ENCODE measurements at regions not wholly inside any gene's neighbourhood (a gene's known extent, or its start where the extent isn't known, plus 50 kb on each side); places are given as distances from the start of the nearest gene placed in this dataset.

DNA sequence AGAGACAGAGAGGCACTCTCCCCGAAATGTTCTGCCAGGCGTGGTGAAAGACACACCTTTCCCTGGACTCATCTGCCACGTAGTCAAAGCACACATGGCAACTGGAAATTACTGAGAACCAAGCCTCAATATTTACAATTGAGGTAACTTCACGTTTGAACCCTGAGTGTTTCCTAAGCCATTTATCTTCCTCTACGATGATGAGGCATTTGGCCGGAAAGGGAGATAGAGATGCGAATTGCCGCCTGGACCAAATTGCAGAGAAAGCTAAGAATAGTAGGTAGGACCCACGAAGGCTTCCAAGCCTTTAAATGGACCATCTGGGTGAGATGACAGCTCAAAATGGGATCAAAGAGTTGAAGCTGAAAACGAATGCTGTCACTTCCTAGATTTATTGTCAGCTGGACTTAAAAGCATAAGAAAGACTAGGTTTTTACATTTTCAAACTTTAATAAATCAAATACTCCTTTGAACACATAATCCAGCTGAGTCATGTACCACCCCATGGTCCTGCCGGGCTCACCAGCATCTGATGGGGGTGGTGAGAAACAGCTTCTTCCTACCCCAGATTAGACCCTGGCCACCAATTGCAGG is 135.6 kb upstream of the LYZL2 start:
- no peak for TF ChIP-seq CTCF (IDR thresholded peaks at IDR 0.05; ENCODE audit: extremely low read depth, missing control alignments)
- no peak for DNase-seq (ENCODE audit: low spot score)

- no peak for TF ChIP-seq CTCF (IDR thresholded peaks at IDR 0.05; ENCODE audit: extremely low read depth, missing control alignments)
- DNase-seq (ENCODE audit: low spot score) = no peak
Observed at GRCh38 chr10:30763918-30764317, 134.4 kb upstream of the LYZL2 start.

DNA sequence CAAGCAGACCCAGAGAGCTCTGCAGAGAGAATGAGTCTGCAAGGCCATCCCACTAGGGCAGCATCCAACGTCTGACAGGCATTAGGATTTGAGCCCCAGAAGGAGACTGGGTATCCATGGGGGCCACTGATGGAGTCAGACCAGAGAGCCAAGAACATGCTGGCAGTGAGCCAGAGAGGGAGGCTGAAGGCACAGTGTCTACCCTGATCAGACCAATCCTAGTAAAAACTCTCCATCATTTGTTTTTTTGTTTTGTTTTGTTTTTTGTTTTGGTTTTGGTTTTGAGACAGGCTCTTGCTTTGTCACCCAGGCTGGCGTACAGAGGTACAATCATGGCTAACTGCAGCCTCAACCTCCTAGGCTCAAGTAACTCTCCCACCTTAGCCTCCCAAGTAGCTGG is 133.1 kb upstream of the LYZL2 start:
- DNase-seq (ENCODE audit: low spot score) = no peak
- TF ChIP-seq CTCF (IDR thresholded peaks at IDR 0.05; ENCODE audit: extremely low read depth, missing control alignments) = no peak

DNA sequence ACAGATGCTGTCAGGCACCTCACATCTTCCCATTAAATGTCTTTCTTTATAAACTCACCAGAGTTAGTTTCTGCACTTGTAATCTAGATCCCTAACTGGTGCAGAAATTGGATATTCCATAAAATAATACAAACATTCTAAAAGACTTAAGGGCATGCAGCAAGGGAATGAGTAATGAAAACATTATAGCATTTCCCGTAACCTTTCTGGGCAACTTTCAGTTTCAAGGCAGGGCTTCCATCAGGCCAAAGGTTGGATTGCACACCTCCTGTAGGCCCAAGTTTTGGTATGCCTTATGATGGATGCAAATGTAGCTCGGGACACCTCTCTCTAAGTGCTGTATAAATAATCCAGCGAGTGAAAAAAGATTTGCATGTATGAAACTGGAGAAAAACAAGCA is 129.9 kb upstream of the LYZL2 start:
- DNase-seq (ENCODE audit: low spot score) = no peak
- TF ChIP-seq CTCF (IDR thresholded peaks at IDR 0.05; ENCODE audit: extremely low read depth, missing control alignments) = no peak

DNA sequence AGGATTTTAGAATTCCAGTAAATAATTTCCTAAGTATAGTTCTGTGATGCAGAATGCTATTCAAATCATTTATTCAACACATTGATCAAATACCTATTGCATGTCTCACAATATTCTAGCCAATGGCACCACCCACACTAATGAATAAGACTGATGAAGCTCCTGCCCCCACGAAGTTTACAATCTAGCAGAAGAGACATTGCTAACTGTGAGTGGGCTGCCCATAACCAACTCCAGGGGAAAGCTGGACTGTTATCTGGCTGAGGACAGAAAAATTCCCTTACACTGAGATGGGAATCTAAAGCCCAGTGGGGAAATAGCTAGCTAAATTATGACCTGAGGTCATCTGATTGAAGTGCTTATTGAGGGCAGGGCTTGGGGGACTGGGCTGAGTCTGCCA is 128.8 kb upstream of the LYZL2 start:
- no peak for TF ChIP-seq CTCF (IDR thresholded peaks at IDR 0.05; ENCODE audit: extremely low read depth, missing control alignments)
- DNase-seq (ENCODE audit: low spot score) = no peak

GRCh38 chr10:30756896-30757295 is 127.3 kb upstream of the LYZL2 start:
- no peak for TF ChIP-seq CTCF (IDR thresholded peaks at IDR 0.05; ENCODE audit: extremely low read depth, missing control alignments)
- no peak for DNase-seq (ENCODE audit: low spot score)

GRCh38 chr10:30756151-30756550 is 126.6 kb upstream of the LYZL2 start:
- no peak for TF ChIP-seq CTCF (IDR thresholded peaks at IDR 0.05; ENCODE audit: extremely low read depth, missing control alignments)
- no peak for DNase-seq (ENCODE audit: low spot score)
